ENCODE measurements at regions not wholly inside any gene's neighbourhood (a gene's known extent, or its start where the extent isn't known, plus 50 kb on each side); places are given as distances from the start of the nearest gene placed in this dataset.

DNA sequence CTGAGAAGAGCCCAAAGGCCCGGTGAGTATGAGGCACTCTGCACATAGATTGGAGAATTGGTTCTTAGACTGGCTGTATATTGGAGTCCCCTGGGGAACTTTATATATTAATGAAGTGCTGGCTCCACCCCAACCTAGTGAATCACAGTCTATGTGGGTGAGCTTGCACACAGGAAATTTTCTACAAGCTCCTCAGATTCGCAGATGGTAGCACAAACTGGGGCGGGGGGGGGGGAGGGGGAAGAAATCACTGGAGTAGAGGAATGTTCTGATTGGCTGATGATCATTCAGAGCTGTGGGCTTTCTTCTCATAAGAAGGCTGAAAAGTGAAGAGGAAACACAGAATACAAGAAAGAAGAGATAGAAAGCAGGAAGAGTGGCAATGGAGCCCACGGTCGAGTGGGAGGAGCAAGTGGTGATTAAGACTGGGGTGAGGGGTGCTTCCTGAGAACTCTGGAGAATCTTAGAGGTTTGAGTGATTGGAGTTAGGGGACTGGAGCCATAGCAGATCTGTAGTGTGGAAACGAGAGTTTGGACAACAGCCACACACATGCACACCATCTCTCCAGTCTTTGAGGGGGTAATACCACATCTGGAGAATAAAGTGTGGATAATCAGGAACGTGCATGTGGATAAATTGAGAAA is 465.9 kb upstream of the DAB1 start:
- DNase-seq (ENCODE audit: low read depth in 4 of 4, low spot score in 3 of 4) = no peak

DNA sequence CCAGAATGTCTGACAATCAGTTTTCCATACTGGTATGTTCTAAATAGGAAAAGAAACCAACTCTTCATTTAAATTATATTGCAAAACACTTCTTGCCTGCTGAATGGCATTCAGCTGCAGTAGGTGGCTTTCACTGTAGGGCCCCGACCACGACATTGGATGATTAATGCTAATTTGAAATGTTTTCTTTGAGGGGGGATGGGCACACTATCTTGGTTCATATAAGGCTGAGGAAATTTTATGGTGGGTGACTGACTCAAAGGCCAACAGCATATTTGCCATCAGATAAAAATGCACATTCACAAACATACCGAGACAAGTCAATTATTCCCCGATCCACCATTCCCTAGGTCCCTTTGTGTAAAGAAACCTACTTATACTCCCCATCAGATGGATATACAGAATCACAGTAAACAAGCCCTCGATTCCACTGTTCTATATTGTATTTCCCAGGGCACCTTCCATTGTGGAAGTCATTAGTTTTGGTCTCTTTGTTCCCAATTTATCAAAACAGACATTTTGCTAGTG is 464.2 kb upstream of the DAB1 start:
- no peak for DNase-seq (ENCODE audit: low read depth in 4 of 4, low spot score in 3 of 4)

DNA sequence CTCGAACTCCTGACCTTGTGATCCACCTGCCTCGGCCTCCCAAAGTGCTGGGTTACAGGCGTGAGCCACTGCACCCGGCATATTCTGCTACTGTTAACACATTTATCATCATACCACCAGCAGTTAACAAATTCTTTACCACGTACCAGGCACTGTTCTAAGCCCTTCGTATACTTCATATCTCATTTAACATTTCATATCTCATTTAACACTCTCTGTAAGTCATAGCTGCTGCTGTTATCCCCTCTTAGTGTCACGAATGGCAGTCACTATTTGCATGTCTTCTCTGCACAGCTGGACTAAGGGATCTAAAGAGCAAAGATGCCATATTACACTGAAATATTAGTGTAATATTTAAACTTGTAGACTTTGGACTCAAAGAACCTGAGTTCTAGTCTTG is 462.5 kb upstream of the DAB1 start:
- DNase-seq (ENCODE audit: low read depth in 4 of 4, low spot score in 3 of 4) = no peak

DNA sequence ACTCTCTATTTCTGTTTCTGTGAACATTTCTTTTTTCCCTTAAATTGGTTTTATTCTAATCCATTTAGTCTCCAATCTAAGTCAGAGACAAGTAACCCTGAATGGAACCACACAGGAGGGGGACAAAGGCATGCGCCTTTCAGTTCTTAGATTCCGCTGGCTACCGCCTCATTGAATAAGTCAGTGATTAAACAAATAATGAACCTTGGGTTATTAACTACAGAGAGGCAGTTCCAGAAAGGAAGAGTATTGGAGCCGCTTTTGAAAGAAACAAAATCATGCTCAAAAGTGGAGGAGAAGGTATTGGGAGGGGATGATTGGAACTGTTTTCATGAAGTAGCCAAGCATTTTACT is 459.8 kb upstream of the DAB1 start:
- DNase-seq (ENCODE audit: low read depth in 4 of 4, low spot score in 3 of 4) = no peak

DNA sequence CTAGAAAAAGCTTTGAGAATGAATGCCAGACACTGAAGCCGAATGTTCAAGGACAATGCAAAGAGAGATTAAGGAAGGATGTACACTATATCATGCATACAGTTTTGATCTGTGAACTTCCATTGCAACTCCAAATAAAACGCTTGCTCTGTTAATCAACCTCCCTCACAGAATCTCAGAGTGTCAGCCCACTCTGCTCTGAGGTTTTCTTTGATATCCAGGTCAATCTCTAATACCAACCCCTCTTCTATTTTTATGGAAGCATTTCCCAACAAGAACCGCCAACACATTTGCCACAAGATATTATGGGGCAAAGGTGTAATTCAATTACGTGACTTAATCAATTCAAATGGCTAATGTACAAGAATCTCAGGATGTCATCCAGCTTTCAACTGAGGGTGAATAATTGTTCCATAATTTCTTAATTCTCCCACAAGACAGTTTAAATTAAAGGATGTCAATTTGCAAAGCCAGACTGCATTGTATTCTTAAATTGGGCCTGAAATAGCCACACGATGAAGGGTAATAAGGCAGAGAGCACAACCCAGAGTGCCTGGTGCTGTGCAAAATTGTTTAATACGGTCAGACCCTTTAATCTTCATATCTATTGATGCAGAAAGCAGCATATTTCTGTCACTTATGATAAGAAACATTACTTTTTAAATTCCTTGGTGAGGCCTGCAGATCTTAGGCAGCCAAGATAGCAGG is 459.2 kb upstream of the DAB1 start:
- no peak for DNase-seq (ENCODE audit: low read depth in 4 of 4, low spot score in 3 of 4)

DNA sequence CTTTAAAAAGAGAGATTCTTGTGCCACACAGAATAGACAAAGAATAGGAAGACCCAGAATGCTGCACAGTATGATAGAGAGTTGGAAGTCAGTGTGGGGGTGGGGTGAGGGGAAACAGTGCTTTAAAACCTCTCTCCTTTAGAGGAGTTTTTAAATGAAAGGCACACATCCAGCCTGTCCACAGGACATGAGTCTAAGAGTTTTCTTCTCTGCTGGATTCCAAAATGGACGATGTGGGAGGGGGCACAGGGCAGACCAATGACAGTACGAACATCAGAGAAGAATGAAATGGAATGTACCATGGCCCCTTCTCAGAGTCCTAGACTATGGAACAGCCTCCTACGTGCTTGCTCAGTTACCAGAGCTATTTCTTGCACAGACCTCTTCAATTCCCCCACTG is 458.2 kb upstream of the DAB1 start:
- no peak for DNase-seq (ENCODE audit: low read depth in 4 of 4, low spot score in 3 of 4)

DNA sequence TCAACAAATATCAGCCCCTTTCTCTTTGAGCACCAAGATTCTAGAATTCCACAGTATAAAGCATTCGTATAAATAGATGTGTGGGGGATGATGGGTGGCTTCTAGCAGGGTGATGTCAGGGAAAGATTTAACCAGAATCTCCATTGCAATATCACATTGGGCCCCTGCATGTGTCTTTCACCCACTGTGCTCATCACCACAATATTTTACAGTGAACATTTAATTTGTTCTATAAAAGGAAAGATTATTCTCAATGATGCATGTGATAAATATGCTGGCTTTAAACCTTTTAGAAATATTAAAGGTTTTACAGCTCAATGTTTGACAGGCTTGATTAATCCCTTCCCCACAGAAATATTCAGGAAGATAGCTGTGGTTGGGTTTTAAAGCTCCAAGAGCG is 457.8 kb upstream of the DAB1 start:
- DNase-seq (ENCODE audit: low read depth in 4 of 4, low spot score in 3 of 4) = no peak

DNA sequence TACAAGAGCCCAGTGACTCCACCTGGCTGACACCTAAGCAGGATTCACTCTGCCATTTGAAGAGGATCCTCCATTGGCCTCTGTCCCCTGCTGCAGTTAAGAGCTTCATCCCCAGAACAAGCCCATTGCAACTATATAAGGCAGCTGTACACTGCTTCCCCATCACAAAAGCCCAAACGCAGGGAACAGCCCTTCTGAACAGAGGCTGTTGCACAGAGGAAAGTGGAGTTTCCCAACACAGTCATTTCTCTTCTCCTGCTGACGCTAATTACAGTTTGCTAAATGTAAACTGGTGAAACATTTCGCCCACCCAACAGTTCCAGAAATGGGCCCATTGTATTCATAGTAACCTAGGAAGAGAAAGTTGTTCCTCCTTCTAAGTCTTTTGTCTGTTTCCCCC is 455.8 kb upstream of the DAB1 start:
- no peak for DNase-seq (ENCODE audit: low read depth in 4 of 4, low spot score in 3 of 4)

DNA sequence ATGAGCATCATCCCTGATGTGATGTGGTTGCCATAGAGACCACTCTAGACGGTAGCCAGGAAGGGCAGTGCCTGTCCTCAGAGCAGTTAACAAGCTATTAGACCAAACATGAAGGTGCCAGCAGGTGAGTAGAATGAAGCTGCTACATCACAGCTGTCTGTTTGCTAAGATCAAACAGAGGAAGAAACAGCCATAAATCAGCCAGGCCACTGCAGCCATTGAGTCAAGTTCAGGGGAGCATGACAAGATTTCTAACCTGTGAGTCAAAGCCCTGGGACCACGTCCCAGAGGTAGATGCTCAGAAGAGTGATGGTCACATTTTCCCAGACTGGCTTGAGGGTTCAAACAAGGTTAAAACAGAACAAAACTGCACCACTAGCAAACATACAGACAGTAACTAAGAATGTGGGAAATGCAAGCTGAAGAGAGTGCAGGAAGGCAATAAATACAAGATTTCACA is 450.6 kb upstream of the DAB1 start:
- DNase-seq (ENCODE audit: low read depth in 4 of 4, low spot score in 3 of 4) = no peak

DNA sequence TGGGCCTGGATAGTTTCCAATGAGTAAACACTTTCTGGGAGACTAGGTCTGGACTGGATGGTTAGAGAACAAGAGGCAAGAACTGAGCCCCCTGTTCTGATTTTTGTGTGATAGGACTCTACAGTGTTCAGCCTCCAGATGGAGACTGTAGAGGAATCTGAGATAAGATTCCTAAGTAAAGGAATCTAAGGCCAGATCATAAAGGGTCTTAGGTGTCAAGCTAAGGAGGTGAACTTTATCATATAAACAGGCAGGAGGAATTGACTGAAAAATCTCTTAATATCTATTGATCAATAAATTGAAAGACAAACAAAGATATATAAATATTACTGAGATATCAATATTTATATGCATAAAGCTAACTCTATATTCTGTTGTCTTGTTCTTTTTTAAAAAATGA is 449.1 kb upstream of the DAB1 start:
- no peak for DNase-seq (ENCODE audit: low read depth in 4 of 4, low spot score in 3 of 4)

DNA sequence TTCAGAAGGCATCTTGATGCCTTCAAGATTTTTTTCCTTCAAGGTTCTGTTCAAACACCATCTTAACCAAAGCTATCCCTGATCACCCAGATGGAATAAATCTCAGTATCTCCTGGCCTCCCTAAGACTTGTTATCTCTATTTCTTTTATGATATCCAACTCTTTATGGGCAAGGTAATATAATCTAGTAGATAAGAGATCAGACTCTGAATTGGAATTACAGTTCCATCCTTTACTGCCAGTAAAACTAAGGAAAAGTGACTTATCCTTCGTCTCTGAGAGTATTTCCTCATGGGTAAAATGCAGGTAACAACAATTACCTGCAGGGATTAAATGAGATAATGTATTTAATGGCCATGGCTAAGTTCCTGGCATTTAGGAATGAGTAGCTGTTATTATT is 445.0 kb upstream of the DAB1 start:
- DNase-seq (ENCODE audit: low read depth in 4 of 4, low spot score in 3 of 4) = no peak

DNA sequence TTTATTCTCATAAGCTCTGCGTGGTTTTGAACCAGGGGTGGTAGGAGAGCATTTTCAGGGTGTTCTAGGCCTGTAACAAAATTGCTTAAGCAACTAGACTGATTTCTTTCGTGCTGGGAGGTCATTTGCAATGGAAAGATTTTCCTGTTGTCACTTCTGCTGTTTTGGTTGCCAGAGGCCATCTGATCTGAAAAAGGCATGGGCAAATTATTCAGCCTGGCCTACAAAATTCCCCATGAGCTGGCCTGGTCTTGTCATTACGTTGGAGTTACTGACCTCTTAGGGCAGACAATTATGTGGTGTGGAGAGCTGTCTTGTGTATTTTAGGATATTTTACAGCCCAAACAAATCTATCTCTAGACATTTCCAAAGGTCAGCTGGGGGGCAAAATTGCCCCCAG is 444.4 kb upstream of the DAB1 start:
- no peak for DNase-seq (ENCODE audit: low read depth in 4 of 4, low spot score in 3 of 4)

DNA sequence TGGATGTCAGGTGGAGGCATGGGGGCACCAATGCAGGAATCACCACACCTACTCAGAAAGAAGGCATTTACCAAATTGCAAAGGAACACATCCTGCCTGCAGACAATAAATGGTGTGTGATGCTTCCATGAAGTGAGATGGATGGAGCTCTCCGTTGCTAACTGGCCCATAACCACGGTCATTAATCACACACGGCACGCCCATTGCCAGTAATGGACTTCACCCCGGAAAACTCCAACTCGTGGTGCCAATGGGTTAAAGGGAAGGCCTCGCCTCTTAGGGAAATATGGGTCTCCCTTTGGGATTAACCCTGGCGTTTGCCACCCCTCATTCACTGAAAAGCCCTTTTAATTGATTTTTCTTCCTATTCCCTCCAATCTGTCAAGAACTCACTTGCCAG is 443.1 kb upstream of the DAB1 start:
- no peak for DNase-seq (ENCODE audit: low read depth in 4 of 4, low spot score in 3 of 4)

DNA sequence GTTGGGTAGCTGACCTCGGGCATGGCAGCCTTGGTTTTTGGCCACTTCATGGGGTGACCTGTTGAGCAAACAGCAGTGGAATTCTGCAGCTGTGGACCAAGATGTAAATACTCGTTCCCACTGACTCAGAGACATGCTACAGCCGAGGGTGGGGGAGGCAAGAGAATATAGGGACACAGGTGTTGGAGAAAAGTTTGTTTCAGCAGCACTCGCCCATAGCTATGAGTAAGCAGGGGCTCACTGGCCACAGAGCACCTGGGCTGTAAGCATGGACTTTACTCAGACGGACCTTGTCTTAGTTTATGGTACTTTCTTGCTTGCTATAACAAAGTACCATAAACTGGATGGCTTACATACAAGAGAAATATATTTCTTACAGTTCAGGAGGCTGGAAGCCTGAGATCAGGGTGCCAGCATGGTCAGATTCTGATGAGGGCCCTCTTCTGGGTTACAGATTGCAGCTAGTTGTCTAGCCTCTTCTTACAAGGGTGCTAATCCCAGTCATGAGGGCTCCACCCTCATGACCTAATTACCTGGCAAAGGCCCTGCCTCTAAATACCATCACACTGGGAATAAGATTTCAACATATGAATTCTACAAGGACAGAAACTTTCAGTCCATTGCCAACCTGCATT is 437.2 kb upstream of the DAB1 start:
- DNase-seq (ENCODE audit: low read depth in 4 of 4, low spot score in 3 of 4) = no peak

DNA sequence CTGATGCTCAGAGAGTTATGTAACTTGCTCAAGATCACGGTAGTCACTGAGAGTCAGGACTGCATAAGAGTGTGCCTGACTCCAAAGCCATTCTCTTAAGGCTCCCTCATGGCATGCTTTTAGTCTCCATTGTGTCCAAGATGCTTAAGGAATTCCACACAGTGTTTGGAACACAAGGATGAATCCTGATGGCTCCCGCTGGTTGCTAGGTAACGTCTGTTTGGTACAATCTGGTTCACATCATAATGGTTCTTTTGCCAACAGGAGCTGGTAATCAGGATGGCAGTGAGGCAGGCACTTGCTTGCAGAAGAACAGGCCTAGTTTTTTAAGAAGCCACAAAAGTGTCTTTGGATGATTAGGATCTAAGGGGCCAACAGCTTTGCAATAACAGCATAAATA is 436.5 kb upstream of the DAB1 start:
- DNase-seq (ENCODE audit: low read depth in 4 of 4, low spot score in 3 of 4) = no peak

DNA sequence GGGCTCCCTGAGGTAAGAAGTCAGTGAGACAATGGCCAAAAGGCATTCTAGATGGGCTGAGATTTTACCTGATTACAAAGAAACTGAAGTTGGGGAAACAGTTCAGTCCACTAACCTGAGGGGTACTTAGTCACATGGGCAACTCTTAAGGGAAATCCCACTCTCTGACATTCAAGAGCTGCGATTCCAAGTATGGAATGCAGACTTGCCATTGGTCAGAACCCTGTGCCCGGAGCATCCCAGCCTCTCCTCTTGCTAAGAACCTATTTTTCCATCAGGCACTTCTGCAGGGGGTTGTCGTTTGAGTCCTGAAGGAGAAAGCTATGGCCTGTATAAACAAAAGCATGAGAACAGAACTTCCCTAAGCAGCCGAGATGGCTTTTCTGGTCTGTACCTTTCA is 434.9 kb upstream of the DAB1 start:
- DNase-seq (ENCODE audit: low read depth in 4 of 4, low spot score in 3 of 4) = no peak

DNA sequence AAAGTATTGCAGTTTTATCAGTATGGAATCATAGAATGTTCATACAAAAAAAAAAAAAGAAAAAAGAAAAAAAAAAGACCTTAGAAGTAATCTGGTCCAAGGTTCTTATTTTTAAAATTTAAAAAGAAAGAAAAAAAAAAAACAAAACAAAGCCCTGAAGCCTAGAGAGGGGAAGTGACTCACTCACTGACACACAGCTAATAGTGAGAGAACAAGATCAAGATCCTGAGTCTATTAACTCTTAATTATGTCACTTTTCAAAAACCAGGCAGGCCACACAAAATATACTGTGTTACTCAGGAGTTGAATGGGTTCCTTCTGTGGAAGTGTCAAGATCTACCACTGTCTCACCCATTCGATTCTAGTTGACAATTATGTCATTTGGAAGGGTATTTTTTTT is 433.9 kb upstream of the DAB1 start:
- DNase-seq (ENCODE audit: low read depth in 4 of 4, low spot score in 3 of 4) = no peak

DNA sequence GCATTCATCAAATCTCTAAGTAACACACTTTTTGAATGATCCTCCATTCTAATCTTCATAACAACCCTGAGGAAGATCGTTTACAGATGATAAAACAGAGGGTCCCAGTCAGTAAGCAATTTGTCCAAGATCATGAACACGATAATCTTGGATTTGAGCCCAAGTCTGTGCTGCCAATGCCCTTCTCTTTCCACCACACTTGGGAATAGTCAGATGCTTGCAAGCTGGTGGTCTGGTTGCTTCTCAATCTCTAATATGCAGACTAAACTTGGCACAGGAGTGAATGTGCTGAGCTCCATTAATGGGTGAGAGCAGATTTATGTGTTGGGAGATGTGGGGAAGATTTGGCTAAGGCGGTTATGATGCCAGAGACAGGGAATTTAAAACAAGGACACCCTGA is 430.6 kb upstream of the DAB1 start:
- no peak for DNase-seq (ENCODE audit: low read depth in 4 of 4, low spot score in 3 of 4)

DNA sequence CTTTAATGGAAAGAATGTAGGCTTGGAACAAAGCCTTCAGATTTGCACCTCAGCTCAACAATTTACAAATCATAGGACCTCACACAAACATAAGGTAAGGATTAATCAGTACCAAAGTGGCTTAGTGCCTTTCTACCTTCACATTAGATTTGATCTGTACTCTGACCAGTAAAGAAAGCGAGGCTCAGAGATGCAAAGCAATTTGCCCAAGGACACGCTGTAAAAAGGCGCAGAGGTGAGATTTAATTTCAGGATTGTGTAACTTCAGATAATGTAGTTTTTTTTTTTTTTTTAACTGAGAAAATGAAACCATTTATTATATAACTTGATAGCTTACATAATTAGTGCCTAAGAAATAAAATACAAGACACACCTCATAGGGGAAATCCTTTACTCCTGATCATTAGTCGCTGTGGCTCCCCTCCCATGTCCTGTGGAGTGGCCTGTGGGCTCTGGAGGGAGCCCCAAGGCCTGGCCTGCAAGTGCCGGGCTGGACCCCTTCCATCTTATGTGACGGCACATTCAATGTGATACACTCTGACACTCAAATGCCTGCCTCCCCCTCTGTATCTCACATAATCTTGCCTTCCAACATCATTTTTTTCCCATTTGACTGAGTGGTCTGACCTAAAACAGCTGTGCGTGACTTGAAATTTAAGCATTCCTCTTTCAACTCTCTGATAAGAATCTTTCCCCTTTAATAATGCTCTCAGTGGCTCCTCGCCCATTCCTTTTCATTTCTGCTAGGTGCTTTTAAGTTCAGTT is 426.5 kb upstream of the DAB1 start:
- no peak for DNase-seq (ENCODE audit: low read depth in 4 of 4, low spot score in 3 of 4)

DNA sequence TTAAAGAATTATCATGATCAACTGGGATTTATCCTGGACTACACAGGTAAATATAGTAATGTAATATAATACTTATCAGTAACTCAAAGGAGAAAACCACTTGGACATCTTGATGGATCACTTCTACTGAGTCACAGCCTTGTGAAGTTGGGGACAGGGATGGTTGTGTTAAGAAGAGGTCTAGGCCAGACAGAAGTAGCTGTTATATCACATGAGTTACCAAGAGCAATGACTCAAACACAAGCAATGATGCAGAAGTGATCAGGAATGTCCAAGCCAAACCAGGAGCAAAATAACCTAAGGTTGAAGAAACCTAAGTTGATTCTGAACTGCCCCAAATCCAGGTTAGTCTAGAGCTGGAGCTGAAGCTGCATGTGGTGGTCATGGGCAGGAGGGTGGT is 424.5 kb upstream of the DAB1 start:
- DNase-seq (ENCODE audit: low read depth in 4 of 4, low spot score in 3 of 4) = no peak

DNA sequence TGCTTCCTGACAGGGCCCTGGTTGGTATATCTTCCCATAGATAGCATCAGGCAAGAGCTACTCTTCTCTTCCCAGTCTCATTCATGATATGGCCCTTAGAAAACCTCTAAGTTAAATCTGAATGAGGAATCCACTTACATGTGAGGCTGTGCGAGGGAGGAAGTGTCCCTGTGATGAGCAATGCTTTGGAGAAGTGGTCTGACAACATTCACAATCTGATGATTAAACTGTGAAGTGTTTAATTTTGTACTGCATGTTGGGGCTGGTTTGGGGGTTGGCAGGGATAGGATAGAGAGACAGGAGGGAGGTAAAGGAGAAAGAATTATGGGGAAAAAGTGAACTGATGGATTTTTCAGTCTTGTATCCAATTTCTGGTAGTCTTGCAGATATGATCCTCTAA is 421.2 kb upstream of the DAB1 start:
- DNase-seq (ENCODE audit: low read depth in 4 of 4, low spot score in 3 of 4) = no peak

All from right renal pelvis (tissue), 4 donors.